Stimulated activated CD4-positive, alpha-beta T cell treated with anti-CD3 and anti-CD28 coated beads, Interleukin-1b, Interleukin-23, amount 100 ng/mL, for 4 hours (primary cell): ENCODE measurements at regions not wholly inside any gene's neighbourhood (a gene's known extent, or its start where the extent isn't known, plus 50 kb on each side); places are given as distances from the start of the nearest gene placed in this dataset.
"Not testable (repeated sequence)": the region's sequence is repeated elsewhere in the genome, so short reads cannot be mapped to it uniquely, and the experiment has no call there.

Experiments
- DNase-seq, 2 donors: peaks; one replicate each; pipeline ENCODE4 v3.0.0-alpha.2; 2020; ENCODE audit warnings: low read depth in 2 of 2

DNA sequence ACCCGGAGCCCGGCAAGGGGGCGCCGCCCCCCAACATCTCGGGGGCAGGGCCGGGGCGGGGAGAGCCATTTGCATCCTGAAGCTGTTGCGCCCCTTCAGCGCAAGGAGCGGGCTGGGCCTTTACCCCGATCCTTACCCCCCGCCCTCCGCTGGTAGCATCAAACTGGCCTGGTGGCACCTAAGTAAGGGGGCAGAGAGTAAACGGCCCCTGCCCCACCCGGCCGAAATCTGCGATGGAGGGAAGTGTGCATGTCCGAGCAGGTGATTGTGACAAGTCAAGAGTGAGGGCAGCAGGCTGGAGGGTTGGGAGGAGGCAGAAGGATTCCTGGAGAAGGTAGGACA is 101.2 kb downstream of the ESM1 start:
- DNase-seq = no peak

DNA sequence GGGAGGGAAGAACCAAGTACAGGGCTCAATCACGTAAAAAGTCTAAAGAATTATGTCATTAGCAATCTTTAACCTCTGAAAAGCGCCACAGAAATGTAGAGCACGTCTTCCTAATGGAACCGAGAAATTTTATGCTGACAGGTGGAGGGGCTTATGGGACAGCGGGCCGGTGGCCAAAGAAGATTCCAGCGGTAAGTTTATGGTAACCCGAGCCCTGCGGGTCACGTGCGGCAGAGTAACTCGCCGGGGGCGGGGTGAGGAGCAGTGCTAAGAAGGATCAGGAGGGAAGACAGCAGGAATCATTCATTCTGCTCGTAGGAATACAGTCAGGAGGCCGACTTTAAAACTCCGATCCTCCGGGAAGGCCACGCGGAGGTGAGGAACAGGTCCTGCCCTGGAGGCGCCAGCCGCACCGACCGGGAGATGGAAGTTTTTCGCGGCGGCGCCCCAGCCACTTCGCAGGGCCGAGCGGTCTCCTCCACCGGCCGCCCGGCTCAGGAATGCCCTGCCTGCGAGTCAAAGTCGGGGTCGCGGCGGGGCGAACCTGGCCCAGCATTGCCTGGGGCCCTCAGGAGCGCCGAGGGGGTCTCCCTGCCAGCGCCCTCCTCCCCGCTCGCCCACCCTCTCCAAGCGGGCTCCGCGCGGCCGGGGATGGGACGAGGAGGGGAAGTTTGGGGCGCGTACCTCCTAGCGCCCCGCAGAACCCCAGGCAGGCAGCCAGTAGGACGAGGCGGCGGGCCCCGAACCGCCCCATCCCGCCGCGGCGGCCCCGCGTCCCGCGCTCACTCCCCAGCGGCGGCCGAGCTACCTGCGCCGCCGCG is 101.8 kb downstream of the ESM1 start:
- no peak for DNase-seq

DNA sequence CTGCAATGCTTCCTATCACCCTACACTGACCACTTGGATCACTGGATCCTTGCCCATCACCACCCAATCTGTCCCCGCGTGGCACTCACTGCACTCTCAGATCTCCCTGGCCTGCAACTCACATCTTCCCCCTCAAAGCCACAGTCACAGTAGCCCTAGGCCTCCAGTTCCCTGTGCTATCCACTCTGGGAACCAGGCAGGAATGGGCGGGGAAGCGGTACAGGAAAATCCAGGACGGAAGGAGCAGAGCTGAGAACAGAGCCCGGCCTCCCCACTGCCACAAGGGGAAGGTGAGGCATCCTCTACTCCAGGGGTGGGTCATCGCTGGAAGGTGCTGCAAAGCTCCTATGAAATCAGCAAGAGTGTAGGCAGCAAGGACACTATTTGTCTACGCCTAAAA is 102.6 kb downstream of the ESM1 start:
- DNase-seq = no peak

DNA sequence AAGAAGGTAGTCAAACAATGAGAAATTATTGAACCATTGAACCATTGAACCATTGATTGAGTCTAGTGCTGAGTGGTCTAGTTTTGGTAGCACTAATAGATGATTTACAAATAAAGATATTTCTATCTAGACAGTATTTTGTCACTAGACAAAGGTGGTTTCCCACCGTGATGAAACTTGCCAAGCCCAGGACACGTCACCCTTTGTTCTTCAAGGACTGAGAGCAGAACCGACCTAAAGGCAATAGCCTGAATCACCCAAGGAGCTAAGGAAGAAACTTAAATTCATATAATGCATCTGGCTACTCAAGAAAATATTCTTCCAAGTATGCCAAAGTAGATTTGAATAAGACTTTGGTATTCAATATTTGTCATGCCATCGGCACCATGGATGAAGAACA is 103.3 kb downstream of the ESM1 start:
- no peak for DNase-seq

DNA sequence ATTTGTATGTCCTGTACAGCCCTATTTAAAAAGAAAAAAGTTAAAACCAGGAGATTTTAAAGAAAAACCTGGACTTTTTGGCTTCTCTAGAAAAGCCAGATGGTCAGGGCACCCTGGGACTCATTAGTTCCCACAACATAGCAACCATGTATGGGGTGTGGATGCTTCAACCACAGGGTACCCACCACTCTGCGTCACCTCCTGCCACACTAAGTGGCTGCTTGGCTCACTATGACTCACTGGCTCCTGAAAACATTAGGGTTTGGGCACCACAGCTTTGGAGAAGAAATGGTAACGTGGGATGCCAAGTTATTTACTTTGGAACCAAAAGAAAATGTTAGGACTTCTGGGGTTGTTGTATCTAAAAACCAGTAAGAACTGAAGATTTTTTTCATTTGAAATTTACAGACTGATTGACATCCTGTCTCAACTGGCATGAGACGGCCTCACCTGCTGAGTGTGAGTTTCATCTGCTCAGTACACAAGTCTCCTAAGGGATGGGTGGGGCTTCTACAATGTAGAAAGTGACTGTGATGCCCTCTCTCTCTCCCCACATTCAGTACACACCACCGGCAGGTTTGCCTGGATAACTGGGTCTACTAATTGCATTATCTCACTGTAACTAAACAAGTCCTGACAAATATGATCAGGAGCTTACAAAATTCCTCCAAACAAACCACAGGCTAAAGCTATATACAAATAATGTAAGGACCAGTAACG is 103.9 kb downstream of the ESM1 start:
- no peak for DNase-seq

DNA sequence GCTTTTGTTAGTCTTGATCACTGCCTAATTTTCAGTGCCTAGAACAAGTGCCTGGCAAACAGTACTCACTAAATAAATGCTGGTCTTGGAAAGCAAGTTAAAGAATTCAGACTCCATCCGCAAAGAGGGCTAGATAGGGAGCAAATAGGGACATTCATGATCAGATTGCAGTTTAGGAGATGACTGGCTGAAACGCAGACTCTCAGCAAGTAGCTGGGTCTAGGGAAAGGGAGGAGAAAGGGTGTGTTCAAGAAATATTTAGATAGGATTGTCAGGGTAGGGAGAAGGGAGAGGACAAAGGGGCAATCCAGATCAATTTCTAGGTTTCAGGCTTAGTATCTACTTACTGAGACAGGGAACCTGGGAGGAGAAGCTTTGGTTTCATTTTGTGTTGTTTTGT is 108.4 kb downstream of the ESM1 start:
- DNase-seq = no peak

DNA sequence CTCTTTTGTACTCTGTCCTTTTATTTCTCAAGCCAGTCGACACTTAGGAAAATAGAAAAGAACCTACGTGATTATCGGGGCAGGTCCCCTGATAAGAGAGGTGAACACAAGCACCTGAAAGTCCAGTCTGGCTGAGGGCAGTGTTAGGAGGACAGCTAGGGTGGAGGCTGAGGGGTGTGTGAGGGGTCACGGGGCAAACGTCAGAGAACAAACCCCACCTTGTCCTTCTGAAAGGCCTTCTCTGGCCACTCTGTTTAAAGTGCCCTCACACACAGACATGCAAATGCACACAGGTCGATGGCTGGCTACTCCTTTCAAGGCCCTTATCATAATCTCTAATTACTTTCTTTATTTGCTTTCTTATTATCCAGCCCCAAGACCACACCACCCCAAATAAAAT is 108.8 kb downstream of the ESM1 start:
- DNase-seq = no peak

DNA sequence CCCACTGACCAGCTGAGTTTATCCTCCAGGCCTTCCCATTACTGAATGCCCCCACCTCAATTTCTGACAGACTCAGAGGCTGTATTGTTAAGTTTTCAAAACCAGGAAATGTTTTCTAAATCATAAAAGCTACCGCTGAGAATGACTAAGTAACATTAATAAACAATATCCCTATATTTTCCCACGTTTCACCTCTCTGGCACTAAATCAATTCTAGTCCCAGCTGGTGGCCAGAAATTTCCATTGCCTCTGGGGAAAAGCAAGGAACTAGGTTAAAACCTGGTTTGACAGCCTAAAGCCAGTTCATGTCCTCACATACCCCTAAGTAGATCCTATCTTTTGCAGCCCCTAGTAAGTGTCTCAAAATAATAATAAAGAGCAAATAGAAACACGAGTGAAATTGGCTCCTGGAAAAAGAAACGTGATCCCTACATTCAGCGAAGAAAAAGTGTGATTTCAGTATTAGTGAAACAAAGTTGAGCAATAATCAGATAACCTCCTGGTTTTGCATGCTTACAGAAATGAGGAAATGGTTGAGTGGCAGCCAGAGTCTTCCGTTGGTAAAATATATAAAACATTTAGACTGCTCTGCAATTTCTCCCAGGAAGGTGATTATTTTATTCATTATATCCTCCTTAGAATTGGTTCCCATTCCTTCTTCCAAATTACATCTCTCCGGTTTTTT is 110.9 kb downstream of the ESM1 start:
- DNase-seq = no peak

DNA sequence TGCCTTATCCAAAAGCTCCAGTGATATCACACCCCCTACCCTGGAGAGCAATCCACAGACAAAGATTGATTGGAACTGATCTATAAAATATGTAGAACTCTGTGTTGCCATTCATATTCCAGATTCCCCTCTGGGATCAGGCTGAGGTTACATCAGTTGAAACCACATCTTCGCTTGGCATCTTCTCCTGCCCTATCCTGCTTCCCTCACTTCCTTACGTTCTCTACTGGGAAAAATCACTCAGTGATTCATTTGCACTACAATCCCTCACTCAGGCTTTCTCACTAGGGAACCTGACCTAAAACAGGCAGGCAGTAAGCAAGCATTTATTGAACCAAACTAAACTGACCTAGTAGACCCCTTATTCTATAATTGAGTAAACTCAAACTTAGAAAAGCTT is 111.7 kb downstream of the ESM1 start:
- DNase-seq = no peak

DNA sequence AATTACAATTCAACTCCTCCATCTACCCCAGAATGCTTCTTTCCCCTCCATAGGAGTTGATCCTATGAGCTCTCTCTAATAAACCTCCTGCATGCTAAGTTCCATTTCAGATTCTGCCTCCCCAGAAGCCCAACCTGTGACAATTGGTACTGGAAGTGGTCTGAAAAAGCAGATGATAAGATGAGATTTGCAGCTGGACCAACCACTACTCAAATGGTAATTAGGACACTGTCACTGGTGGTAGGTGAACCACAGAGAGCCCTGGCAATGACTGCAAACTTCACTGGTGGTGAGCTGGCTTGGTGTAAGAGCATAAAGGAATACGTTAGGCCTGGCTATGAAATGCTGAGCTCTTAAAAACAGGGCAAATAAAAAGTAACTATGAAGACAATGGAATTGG is 112.6 kb downstream of the ESM1 start:
- no peak for DNase-seq

DNA sequence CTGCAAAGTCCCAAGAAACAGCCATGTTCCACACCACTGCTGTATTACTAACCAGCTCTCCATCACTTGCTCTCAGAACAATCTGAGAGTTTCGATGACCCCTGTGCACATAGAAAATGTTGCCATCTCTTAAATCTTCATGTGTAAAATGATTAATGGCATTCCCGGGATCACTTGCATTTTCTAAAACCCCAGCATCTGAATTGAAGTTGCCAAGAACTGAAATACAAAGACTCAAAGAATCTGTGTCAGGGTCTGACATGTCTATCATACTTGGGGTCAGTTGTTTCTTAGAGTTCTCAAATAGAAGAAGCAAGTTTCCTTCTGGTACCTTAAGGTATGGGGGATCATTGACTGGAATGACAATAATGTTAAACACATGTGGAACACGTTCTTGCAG is 115.1 kb downstream of the ESM1 start:
- no peak for DNase-seq

DNA sequence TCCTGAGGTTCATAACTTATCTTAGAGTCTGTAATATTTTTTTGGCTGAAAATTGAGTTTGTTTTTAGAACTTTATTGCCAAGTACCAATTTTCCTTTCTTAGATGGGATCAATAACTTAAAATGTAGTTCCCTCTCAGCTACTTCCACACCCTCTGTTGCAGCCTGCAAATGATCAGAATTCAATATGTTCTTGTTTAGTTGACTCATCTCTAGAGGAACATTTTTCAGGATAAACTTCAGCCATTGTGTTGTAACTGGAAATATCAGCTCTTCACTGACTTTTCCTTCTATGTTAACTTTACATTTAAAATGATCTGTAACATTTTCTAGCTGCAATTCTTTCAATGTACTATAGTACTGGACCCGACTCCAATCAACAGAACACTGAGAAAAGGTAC is 115.7 kb downstream of the ESM1 start:
- no peak for DNase-seq

DNA sequence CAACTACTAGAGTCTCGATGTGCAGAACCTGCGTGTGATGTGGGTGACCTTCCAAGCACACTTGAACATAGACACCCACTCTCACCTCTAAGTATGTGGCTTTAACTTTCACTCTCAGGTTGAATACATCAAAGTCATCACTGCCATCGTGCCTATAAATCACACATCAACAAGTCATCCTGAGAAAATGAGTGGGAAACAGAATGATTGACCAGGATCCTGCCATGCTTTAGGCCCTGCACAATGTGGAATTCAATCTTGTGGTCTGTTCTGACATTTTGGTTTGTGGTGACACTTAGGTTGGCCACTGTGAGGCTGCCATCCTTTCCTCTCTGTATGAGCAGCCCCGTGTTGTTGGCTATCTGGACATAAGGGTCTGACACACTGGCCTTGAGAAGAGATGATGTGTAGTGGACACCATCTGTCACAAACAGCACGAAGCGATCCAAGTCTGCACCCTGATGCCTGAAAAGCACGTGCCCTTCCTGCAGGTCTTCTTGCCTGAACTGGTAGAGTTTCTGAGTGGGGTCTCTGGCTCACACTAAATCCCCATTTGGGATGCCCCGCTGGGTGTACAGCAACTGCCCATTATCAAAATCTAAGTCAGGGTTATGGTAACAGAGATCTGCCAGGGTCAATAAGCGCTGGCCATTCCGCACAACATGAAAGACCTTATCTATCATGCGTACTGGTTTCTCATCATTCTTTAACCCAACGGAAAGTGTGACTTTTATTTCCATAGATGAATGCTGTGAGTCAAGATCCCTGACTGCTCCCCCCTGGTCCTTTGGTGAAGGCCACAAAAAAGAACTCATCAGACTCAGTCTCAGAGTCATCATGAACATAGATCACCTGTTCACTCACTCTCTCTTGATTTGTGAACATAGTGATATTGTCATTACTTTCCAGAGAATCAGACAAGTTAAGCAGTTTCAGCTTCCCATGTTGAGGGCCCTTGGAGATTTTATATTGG is 116.6 kb downstream of the ESM1 start:
- no peak for DNase-seq

DNA sequence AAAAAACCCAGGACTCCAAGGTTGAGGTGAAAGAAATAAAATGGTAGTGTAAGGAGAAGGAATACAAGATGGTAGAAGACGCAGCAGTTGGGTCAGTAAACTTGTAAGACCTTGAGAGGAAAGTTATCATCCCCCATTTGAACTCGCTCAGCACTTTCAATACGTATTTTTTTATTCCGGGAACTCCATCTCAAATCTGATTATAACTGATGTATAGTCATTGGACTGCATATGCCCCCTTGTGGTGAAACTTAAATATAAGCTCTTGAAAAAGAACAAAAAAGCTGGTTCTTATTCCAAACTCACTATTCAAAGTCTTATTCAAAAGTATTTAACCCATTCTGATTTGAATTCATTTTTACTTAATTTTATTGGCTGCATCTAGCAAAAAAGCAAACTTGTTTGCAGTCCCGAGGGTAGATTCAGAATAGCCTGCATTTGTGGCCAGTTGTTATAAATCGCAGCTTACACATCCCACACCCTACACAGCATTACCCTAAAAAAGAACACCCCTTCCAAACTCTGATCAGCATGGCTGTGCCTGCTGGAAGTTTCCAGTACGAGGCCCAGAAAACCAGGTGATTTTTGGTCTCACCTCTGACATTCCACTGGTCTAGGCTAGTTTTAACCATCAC is 118.0 kb downstream of the ESM1 start:
- DNase-seq = no peak

DNA sequence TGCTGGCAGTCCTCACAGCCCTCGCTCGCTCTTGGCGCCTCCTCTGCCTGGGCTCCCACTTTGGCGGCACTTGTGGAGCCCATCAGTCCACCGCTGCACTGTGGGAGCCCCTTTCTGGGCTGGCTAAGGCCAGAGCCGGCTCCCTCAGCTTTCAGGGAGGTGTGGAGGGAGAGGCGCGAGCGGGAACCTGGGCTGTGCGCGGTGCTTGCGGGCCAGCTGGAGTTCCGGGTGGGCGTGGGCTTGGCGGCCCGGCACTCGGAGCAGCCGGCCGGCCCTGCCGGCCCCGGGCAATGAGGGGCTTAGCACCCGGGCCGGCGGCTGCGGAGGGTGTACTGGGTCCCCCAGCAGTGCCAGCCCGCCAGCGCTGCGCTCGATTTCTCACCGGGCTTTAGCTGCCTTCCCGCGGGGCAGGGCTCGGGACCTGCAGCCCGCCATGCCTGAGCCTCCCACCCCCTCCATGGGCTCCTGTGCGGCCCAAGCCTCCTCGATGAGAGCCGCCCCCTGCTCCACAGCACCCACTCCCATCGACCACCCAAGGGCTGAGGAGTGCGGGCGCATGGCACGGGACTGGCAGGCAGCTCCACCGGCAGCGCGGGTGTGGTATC is 120.4 kb downstream of the ESM1 start:
- not testable (repeated sequence) for DNase-seq

DNA sequence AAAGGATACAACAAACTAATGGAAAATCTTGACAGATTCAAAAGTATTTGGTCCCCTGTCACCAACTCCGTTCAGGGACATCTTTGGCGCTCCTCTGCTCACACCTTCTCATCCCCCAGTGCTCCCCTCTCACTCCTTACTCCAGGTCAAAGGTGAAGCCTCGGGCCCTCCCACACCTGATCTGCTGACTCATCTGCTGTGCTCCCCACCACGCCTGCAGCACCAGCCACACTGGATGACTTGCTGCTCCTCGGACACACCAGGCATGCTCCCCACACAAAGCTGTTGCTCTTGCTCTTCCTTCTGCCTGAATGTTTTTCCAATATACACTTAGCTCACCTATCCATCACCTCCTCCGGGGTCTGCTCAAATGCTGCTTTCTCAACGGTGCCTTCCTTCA is 123.4 kb downstream of the ESM1 start:
- no peak for DNase-seq

DNA sequence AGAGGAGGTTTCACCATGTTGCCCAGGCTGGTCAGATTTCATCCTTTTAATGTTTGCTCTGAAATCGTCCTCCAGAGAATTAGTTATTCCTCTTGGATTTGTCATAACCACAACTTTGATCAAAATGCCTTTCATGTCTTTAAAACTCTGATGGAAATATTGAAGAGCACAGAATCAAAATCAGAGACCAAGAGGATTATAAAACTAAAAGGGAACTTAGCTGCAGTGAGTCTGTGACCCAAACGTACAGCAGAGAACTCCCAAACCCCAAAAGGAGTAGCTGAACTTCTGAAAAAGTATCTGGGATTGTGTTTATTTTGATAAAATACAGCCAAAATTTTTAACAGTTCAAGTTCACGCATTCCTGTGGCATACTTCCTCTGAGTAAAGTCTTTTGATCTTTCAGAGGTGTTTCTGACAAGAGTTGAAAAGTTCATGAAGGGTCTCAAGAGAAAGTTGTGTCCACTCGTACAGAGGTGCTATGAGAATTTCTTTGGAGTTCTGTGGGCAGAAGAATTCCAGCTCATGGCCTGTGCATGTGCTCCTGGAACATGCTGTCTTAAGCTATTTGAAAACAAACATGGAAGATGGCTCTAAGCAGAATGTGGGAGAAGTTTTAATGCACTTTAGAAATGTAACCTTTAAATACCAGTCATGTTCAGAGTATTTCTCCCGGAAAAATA is 124.0 kb downstream of the ESM1 start:
- no peak for DNase-seq

DNA sequence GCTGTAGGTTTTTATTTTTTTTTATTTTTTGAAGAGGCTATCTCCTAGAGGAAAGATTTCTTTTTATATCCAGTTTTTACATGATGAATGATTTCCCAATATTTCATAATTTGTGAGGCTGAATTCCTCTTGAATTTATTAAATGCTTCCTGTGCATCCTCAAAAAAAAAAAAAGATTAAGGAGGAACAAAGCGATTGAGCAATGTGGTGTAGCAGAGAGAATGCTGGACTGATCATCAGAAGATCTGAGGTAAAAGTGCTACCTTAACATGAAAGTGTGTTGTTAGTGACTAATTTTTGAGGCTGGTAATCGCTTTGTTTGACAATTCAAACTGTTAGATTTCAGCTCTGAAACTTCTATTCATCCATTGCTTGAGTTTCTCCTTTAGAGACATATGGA is 125.1 kb downstream of the ESM1 start:
- no peak for DNase-seq

DNA sequence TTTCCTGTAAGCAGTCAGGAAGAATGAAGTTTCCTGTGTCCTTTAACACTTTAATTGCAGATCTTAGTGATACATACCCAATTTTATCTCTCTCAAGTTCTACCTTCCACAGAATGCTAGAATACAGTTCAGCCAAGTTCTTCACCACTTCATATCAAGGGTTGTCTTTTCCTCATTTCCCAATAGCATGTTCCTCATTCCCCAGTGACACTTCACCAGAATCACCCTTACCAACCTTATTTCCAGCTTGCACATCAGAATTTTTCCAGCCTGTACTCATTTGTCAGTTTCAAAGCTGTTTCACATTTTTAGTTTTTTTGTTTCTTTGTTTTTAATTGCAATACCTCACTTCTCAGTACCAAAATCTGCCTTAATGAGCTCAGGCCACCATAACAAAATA is 126.1 kb downstream of the ESM1 start:
- DNase-seq = no peak

DNA sequence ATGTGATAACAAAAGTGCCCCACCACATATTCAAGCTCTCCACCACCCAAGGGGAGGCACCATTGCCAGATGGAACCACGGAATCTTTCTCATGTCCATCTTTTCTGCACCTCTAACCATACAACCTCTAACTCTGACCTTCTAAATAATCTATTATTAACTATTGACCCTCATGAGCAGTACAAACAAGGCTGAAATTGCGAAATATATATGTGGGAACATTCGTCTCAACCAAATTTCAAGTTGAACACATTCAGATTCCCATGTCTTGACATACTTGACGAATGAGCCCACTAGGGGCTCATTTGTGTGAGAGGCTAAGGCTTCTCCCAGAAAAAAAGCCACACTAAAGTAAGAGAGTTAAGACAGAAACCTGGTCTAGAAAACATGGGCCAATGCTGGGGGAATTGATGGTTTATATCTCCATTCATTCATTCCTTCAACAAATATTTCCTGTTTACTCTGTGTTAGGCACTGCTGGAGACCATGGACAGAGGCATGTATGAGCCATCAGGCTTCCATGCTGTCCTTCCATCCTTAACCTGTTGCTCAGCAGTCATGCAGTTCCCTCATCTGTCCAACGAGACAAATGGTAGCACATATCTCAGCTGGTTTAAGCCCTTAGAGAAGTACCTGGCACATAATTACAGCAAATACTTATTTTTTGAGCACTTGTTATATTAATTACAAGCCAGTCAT is 130.4 kb downstream of the ESM1 start:
- no peak for DNase-seq
